Urinary bladder (tissue), 3 donors: ENCODE measurements at regions not wholly inside any gene's neighbourhood (a gene's known extent, or its start where the extent isn't known, plus 50 kb on each side); places are given as distances from the start of the nearest gene placed in this dataset.

Source experiments
- DNase-seq: peaks from one replicate; pipeline ENCODE4 v3.0.0-alpha.2; 2015; ENCODE audit errors: extremely low spot score
- H3K27ac ChIP-seq: one replicate; pipeline ENCODE4 v1.5.1; 2013; ENCODE audit warnings: low read depth, mild to moderate bottlenecking, moderate library complexity
- H3K36me3 ChIP-seq: one replicate; pipeline ENCODE4 v1.6.1; 2013; ENCODE audit warnings: mild to moderate bottlenecking, moderate library complexity; ENCODE audit not compliant: insufficient read depth
- H3K4me1 ChIP-seq: one replicate; pipeline ENCODE4 v1.6.1; 2013; ENCODE audit warnings: mild to moderate bottlenecking, moderate library complexity; ENCODE audit not compliant: insufficient read depth
- H3K4me3 ChIP-seq: one replicate; pipeline ENCODE4 v1.5.1; 2013; ENCODE audit warnings: low read depth, low read length
- WGBS: extraction: QIAGEN DNeasy Blood & Tissue Kit; methylation state at CpG from one replicate; pipeline ENCODE4 v1.1.7; 2013; 5-methylcytosine and 5-hydroxymethylcytosine counted together
- donor health status: healthy with polysubstance abuse.
- donor health status: healthy.

- Histone ChIP-seq H3K4me3 (no peak overlapping the region), H3K27ac (no peak overlapping the region), H3K4me1 (no peaks in the 10 kb centered on the region), H3K36me3 (no peaks in the 10 kb centered on the region)
- no peak for DNase-seq
- WGBS = 79% methylated on average over 3 of the region's 3 CpGs
These were observed 789.6 kb downstream of the TBC1D22A start for GRCh38 chr22:47552024-47552423.

GRCh38 chr22:47551431-47551775 lies 789.0 kb downstream of the TBC1D22A start:
- DNase-seq = no peak
- no peak overlapping the region for H3K4me3 ChIP-seq

GRCh38 chr22:47550524-47551430 lies 788.3 kb downstream of the TBC1D22A start:
- Histone ChIP-seq H3K36me3 (no peaks in the 10 kb centered on the region), H3K4me3 (no peak overlapping the region), H3K4me1 (no peaks in the 10 kb centered on the region), H3K27ac (no peak overlapping the region)
- 63% methylated on average over 23 of the region's 23 CpGs for WGBS
- no peak for DNase-seq

More at GRCh38 chr22:47551431-47551775, 789.0 kb downstream of the TBC1D22A start:
- Histone ChIP-seq H3K4me1 (no peaks in the 10 kb centered on the region), H3K27ac (no peak overlapping the region), H3K36me3 (no peaks in the 10 kb centered on the region)
- 75% methylated on average over 7 of the region's 7 CpGs for WGBS

- Histone ChIP-seq H3K36me3 (no peaks in the 10 kb centered on the region), H3K4me1 (no peaks in the 10 kb centered on the region), H3K27ac (no peak overlapping the region), H3K4me3 (no peak overlapping the region)
- 82% methylated on average over 17 of the region's 17 CpGs for WGBS
- DNase-seq = no peak
These were observed 787.4 kb downstream of the TBC1D22A start for GRCh38 chr22:47549741-47550340.

GRCh38 chr22:47548953-47549740 lies 786.7 kb downstream of the TBC1D22A start:
- 87% methylated on average over 12 of the region's 12 CpGs for WGBS

GRCh38 chr22:47547881-47548650 lies 785.6 kb downstream of the TBC1D22A start:
- H3K4me1 ChIP-seq = no peaks in the 10 kb centered on the region
- no peak overlapping the region for H3K4me3 ChIP-seq
- 83% methylated on average over 20 of the region's 20 CpGs for WGBS
- no peaks in the 10 kb centered on the region for H3K36me3 ChIP-seq
- H3K27ac ChIP-seq = no peak overlapping the region
- DNase-seq = no peak

More at GRCh38 chr22:47548953-47549740, 786.7 kb downstream of the TBC1D22A start:
- no peaks in the 10 kb centered on the region for H3K4me1 ChIP-seq
- H3K36me3 ChIP-seq = no peaks in the 10 kb centered on the region
- no peak overlapping the region for H3K4me3 ChIP-seq
- H3K27ac ChIP-seq = no peak overlapping the region
- no peak for DNase-seq

- H3K27ac ChIP-seq = no peak overlapping the region
- 78% methylated on average over 6 of the region's 6 CpGs for WGBS
- no peaks in the 10 kb centered on the region for H3K36me3 ChIP-seq
- H3K4me1 ChIP-seq = no peaks in the 10 kb centered on the region
- no peak for DNase-seq
- no peak overlapping the region for H3K4me3 ChIP-seq
These were observed 784.8 kb downstream of the TBC1D22A start for GRCh38 chr22:47547239-47547661.

- no peak for DNase-seq
- H3K4me3 ChIP-seq = no peak overlapping the region
- no peaks in the 10 kb centered on the region for H3K4me1 ChIP-seq
- WGBS = 70% methylated on average over 2 of the region's 2 CpGs
- no peak overlapping the region for H3K27ac ChIP-seq
- H3K36me3 ChIP-seq = no peaks in the 10 kb centered on the region
These were observed 782.2 kb downstream of the TBC1D22A start for GRCh38 chr22:47544696-47545095.

GRCh38 chr22:47543447-47543846 lies 781.0 kb downstream of the TBC1D22A start:
- no peak for DNase-seq
- Histone ChIP-seq H3K36me3 (no peaks in the 10 kb centered on the region), H3K4me3 (no peak overlapping the region), H3K27ac (no peak overlapping the region), H3K4me1 (no peaks in the 10 kb centered on the region)
- WGBS = 95% methylated on average over 9 of the region's 9 CpGs

GRCh38 chr22:47540011-47540410 lies 777.6 kb downstream of the TBC1D22A start:
- DNase-seq = no peak
- H3K4me1 ChIP-seq = no peaks in the 10 kb centered on the region
- no peak overlapping the region for H3K27ac ChIP-seq
- no peaks in the 10 kb centered on the region for H3K36me3 ChIP-seq
- H3K4me3 ChIP-seq = no peak overlapping the region
- 81% methylated on average over 4 of the region's 4 CpGs for WGBS

- 88% methylated on average over 12 of the region's 12 CpGs for WGBS
- H3K36me3 ChIP-seq = no peaks in the 10 kb centered on the region
- H3K4me1 ChIP-seq = no peaks in the 10 kb centered on the region
- no peak overlapping the region for H3K27ac ChIP-seq
- H3K4me3 ChIP-seq = no peak overlapping the region
- no peak for DNase-seq
These were observed 776.9 kb downstream of the TBC1D22A start for GRCh38 chr22:47539374-47539773.

GRCh38 chr22:47535681-47536080 lies 773.2 kb downstream of the TBC1D22A start:
- DNase-seq = no peak
- Histone ChIP-seq H3K36me3 (no peaks in the 10 kb centered on the region), H3K4me1 (no peaks in the 10 kb centered on the region), H3K4me3 (no peak overlapping the region), H3K27ac (no peak overlapping the region)
- 92% methylated on average over 13 of the region's 13 CpGs for WGBS

GRCh38 chr22:47534804-47535410 lies 772.5 kb downstream of the TBC1D22A start:
- WGBS = 58% methylated on average over 9 of the region's 9 CpGs
- H3K4me3 ChIP-seq = no peak overlapping the region
- no peaks in the 10 kb centered on the region for H3K4me1 ChIP-seq
- H3K27ac ChIP-seq = no peak overlapping the region
- H3K36me3 ChIP-seq = no peaks in the 10 kb centered on the region
- no peak for DNase-seq
